NCI-H2196 treated with DMSO at 0.1 percent for 48 hours (cell line): ENCODE measurements at regions not wholly inside any gene's neighbourhood (a gene's known extent, or its start where the extent isn't known, plus 50 kb on each side); places are given as distances from the start of the nearest gene placed in this dataset.

ENCODE experiments used
- DNase-seq: peaks from one replicate; lab custom pipeline; 2025; ENCODE audit not compliant: unreplicated experiment; lab: John Stamatoyannopoulos, UW

DNA sequence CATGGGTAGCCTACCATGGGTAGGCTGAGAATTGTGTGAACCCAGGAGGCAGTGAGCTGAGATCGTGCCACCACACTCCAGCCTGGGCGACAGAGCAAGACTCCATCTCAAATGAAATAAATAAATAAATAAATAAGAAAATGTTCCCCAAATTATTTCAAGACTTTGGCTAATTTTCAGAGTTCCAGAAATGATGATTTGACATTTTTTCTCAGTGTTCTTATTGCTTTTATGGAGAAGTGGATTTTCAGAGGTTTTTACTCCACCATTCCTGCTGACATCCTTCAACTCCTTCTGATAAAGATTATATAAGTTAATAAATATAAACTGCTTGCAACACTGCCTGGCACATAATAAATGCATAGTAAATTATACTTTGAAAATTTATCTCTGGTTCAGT, 80.4 kb upstream of the PRKCQ start:
- DNase-seq: no peak

DNA sequence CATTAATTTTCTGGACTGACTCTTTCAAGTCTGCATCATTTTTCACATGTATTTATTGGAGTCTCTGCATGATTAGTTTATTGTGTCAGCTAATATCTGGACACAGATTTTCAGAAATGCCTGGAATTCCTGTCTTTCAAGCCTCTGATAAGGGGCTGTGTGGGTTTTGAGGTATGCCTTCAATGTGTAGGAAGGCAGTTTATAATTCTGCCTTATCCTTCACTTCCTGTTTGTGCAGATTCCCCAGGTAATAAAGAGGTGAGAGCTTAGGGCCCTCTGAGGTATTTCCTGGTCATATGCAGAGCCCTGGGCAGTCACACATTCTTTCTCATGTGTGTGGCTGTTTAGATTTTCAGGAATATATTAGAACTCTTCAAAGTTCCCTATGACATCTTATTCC, 79.4 kb upstream of the PRKCQ start:
- DNase-seq: no peak

DNA sequence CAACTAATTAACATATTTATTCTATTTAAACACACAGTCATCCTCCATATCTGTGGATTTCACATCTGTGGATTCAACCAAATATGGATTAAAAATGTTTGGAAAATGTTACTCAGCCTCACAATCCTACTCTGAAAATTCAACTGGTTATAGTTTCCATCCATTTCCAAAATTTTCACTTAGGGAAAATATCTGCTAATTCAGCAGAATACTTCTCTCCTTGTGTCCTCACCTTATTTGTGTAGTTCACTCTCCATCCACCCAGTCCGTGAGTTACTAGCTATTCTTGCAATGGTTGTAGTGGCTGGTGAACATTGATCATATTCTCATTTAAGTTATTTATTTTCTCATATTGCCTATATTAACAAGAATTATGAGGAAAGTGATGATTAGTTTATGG, 77.6 kb upstream of the PRKCQ start:
- no peak for DNase-seq

DNA sequence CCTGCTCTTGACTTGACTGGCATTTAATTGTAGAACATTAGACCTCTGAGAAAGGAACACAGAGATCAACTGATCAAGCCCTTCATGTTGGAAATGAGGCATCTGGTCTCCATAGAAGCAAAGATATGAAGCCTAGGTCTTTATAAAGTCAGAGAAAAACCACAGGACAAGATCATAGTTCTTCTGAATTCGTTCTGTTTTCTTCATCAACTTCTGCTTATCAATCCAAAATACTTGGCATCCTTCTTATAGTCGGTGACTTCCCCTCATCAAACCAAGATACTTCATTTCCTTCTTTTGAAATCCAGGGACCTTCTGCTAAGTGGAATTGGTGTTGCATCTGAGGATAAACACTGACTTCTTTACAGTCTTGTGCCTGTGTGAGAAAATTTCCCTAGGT, 77.1 kb upstream of the PRKCQ start:
- no peak for DNase-seq

DNA sequence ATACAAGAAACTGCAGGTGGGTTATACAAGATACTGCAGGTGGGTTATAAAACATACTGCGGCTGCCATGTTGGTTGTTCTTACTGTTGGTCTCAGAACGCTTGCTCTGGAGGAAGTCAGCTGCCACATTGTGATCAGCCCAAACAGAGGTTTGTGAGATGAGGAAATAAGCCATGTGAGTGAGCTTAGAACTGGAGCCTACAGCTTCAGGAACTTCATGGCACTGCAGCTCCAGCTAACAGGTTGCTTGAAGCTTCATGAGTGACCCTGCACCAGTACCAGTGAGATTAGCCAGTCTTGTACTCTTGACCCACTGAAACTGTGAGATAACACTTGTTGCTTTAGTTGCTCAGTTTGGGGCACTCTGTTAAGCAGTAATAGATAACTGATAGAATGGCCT, 74.5 kb upstream of the PRKCQ start:
- no peak for DNase-seq

DNA sequence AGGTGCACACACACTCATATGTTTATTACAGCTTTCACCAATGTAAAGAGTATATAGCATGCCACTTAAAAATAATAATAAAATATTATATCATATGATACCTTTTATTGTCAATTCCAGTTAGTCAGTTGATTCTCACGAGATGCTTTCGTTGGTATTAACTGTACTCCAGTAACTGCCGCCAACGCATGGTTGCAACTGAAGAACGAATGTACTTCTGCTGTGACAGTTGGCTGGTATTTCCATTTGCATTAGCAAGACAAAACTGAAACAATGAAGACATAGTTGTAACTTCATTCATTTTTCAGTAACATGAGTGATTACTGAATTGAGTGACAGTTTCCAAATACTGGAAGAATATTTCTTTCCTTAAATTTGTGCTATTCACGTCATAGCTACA, 70.5 kb upstream of the PRKCQ start:
- DNase-seq: no peak

DNA sequence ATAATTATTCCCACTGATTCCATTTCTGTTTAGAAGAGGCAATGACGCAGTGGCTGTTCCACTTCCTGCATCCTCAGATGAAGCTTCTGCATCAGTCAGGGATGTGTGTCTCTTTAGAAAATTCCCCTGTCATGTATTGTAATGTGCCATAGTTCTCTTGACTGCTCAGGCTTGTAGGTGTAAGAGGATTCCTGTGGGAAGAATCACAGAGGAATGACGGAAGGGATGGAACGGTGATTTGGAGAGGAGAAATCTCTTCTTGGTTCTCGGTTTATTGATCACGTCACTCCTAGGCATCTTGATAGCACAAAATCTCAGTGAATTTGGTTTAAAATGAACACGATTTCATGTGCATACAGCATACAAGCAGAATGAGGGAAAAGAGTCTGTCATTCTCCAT, 69.8 kb upstream of the PRKCQ start:
- no peak for DNase-seq

DNA sequence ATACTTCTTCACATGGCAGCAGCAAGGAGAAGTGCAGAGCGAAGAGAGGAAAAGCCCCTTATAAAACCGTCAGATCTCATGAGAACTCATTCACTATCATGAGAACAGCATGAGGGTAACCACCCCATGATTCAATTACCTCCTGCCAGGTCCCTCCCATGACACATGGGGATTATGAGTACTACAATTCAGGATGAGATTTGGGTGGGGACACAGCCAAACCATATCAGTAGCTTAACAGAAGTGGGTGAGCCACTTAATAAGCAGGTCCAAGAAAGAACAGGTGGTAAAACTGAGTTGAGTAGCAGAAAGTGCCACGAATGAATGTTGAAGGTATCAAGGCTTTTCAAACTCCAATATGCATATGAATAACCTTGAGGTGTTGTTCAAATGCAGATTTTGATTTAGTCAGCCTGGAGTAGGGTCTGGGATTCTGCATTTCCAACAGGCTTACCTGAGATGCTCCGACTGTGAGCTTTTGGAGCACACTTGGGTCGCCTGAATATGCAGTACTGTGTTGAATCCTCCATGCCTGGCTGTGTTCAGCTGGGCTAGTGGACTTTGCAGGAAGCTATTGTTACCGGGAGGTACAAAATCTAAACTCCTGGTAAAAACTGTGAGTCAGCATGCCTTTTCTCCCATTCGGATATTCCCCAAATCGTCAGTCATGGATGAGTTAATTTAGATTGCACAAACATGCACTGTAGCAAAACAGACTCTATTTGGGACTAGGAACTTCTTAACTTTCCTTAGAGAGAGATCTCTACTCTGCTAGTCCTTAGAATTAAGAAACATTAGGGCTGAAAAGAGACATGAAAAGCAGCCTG, 69.0 kb upstream of the PRKCQ start:
- DNase-seq: no peak

DNA sequence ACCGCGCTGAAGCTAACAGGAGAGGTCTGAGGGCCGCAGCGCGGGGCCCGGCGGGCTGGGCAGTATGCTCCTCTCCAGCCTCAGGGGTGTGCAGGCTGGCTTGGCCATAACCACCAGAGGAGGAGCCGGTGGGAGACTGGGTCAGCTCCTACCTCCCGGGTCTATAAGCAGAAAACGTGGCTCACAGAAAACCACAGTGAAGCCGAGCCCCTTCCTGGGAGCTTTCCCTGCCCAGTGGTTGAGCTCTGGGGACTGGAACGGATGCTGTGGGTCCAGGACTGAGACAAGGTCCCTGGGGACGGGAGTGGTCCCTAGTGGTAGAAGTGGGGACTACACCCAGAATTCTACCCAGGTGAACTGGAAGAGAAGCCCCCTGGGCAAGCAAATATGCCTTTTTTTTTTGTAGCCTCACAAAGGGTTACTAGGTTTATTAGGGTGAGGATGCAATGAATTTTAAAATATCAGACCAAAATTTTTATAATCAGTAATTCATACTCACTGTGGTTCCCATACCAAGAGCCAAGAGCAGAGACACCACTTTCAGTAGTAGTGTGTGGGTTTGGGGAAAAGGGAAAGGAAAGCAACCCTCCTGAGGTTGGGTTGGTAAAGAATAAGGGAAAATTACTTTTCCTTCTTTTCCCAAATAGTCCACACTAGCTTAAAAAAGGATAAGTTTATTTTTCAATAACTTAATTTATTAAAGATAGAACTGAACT, 67.9 kb upstream of the PRKCQ start:
- DNase-seq: no peak

DNA sequence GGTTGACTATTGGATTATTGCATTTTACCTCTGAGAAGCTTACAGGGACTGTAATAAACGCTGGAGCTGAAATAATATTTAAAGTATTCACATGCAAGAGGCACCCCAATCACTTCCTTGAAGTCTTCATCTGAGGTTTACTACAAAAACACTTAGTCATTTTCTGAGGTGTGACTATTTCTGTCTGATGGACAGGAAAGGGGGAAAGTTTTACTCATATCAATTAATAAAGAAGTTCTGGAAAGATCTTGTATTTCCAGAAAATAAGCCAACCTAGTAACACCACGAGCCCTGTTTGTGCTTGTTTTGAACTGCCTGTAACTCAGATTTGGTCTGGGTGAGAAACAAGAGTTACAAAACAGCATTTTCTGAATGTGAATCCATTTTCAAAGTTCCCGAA, 63.9 kb upstream of the PRKCQ start:
- DNase-seq: no peak

DNA sequence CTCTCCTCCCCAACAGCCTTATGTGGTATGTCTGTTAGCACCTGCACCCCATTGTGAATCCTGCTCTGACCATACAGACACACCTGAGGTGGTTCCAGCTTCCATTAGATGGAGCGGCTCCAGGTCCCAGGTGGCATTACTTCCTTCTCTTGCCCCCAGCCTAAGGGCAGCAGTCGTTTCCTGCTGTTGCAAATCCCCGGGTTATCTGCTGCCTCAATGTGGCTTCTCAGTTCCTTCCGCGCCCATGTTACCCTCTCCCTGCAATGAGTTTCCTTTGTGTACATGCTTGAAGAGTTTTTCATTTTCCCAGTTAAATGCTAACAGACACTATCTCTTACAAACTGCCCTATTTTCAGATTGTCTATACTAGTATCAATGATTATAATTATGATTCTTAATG, 62.8 kb upstream of the PRKCQ start:
- no peak for DNase-seq

DNA sequence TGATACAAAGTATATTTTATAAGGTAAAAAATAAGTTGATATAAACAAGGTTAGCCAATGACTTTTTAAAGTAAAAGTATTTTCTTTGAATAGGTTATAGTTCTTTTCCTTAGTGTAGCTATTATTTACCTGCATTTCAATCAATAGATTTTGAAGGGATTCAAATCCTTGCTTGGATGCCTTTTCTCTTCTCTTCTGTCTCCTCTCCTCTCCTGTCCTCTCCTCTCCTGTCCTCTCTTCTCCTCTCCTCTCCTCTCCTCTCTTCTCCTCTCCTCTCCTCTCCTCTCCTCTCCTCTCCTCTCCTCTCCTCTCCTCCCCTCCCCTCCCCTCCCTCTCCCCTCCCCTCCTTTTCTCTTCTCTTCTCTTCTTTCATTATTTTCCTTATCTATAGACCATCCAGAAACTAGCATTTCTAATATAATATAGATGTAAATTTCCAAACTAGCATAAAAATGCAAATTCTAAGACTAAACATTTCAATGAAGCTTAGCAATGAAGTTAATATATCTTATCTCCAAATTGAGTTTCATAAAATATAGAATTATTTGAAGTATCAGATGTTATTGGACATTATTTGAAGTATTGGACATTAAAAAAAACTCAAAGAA, 60.5 kb upstream of the PRKCQ start:
- DNase-seq: no peak

DNA sequence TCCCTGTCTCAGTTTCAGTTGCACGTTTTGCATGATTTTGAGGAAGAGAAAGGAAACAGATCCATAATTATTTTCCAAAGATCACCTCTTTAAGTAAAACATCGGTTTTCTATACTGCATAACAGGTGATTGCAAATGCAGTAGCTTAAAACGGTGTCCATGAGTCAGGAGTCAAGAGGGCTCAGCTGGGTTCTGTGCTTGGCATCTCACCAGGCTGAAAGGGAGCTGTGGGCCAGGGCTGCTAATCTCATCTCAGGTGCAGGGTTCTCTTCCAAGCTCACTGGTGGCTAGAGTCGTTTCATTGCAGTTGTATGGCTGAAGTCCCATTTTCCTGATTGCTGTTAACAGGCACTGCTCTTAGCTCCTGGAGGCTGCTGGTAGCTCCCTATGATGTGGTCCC, 57.0 kb upstream of the PRKCQ start:
- no peak for DNase-seq

DNA sequence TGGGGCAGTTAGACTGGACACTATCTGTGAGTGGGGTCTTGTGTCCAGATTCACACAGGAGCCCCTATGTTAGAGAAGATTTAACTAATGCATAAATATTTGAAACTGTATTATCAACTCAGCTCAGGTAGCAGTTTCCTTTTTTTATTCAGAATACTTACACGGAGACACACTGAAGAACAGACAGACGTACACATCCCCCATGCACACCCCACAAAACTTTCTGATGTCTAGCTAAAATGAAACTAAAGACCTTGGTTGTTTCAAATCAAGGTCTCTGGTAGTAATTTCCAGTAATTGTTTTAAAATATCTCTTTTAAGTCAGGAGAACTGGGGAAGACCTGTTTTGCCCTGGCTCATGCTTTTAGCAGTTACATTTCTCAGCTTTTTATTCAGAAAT, 55.7 kb upstream of the PRKCQ start:
- DNase-seq: no peak
